PC-3 (cell line): ENCODE measurements at regions not wholly inside any gene's neighbourhood (a gene's known extent, or its start where the extent isn't known, plus 50 kb on each side); places are given as distances from the start of the nearest gene placed in this dataset.

Experiments
- ATAC-seq: fragments of 200-7000 bp; cut with Tn5 transposase; 2 replicates; pipeline ENCODE4 v1.9.1; 2020; ENCODE audit warnings: mild to moderate bottlenecking, moderate library complexity
- BruUV-seq: library from RNA; stranded (reverse); fragments of 400-500 nt; replicated peaks from 2 replicates; lab custom pipeline; 2021; lab: Mats Ljungman, UMichigan
- CTCF ChIA-PET: fragments of 300-600 bp; sonication (Branson Sonifier 250); formaldehyde crosslinking; loops from one replicate; lab custom pipeline; 2022; ENCODE audit warnings: antibody characterized with exemption; lab: Charles Lee
- POLR2A ChIA-PET: fragments of 300-600 bp; sonication (Branson Sonifier 250); formaldehyde crosslinking; loops from one replicate; lab custom pipeline; 2022; ENCODE audit warnings: antibody characterized with exemption; ENCODE audit not compliant: unreplicated experiment; lab: Charles Lee
- DNase-seq: peaks from one replicate; pipeline ENCODE4 v3.0.0-alpha.2; 2015
- H2AFZ ChIP-seq: fragments of 300-600 bp; sonication (generic); 2 replicates; pipeline ENCODE4 v1.6.0; 2016; ENCODE audit warnings: antibody characterized with exemption, low read length
- H3F3A ChIP-seq: fragments of 300-600 bp; sonication (generic); one replicate; pipeline ENCODE4 v1.6.0; 2017; ENCODE audit warnings: antibody characterized with exemption, low read length, control low read depth, mild to moderate bottlenecking; ENCODE audit not compliant: unreplicated experiment
- H3K27ac ChIP-seq: fragments of 300-600 bp; sonication (generic); 2 replicates; pipeline ENCODE4 v1.5.1; 2016; ENCODE audit warnings: mild to moderate bottlenecking, low read length
- H3K27me3 ChIP-seq: fragments of 300-600 bp; sonication (generic); 2 replicates; pipeline ENCODE4 v1.6.1; 2016; ENCODE audit warnings: low read length, mixed read lengths
- H3K36me3 ChIP-seq: fragments of 300-600 bp; sonication (generic); 2 replicates; pipeline ENCODE4 v1.6.1; 2016; ENCODE audit warnings: low read depth, mixed run types, low read length, mixed read lengths
- H3K4me1 ChIP-seq: fragments of 300-600 bp; sonication (generic); 2 replicates; pipeline ENCODE4 v1.5.1; 2016; ENCODE audit warnings: low read length; ENCODE audit not compliant: insufficient read depth
- H3K4me2 ChIP-seq: fragments of 300-600 bp; sonication (generic); 2 replicates; pipeline ENCODE4 v1.6.0; 2016; ENCODE audit warnings: low read length
- H3K4me3 ChIP-seq: fragments of 300-600 bp; sonication (generic); 2 replicates; pipeline ENCODE4 v1.5.1; 2016; ENCODE audit warnings: mild to moderate bottlenecking, low read length, mixed read lengths
- H3K79me2 ChIP-seq: fragments of 300-600 bp; sonication (generic); 2 replicates; pipeline ENCODE4 v1.6.1; 2017; ENCODE audit warnings: low read length, mixed read lengths
- H3K9ac ChIP-seq: fragments of 300-600 bp; sonication (generic); 2 replicates; pipeline ENCODE4 v1.6.0; 2016; ENCODE audit warnings: mild to moderate bottlenecking, low read length
- H3K9me2 ChIP-seq: fragments of 300-600 bp; sonication (generic); replicated peaks from 2 replicates; pipeline ENCODE4 v1.6.1; 2016; ENCODE audit warnings: mixed run types, low read length, mixed read lengths
- H3K9me3 ChIP-seq: fragments of 300-600 bp; sonication (generic); 2 replicates; pipeline ENCODE4 v1.6.1; 2016; ENCODE audit warnings: low read length, mixed read lengths
- H4K20me1 ChIP-seq: fragments of 300-600 bp; sonication (generic); 2 replicates; pipeline ENCODE4 v1.6.1; 2016; ENCODE audit warnings: low read length, mixed read lengths
- CTCF ChIP-seq: fragments of 300-600 bp; sonication (generic); conservative IDR thresholded peaks from 2 replicates; pipeline ENCODE4 v1.5.1; 2017; ENCODE audit warnings: antibody characterized with exemption, low read depth, mild to moderate bottlenecking, low read length
- EZH2 ChIP-seq: fragments of 300-600 bp; sonication (generic); IDR thresholded peaks from one replicate; pipeline ENCODE4 v1.6.1; 2017; ENCODE audit warnings: antibody characterized with exemption, mild to moderate bottlenecking, low read length; ENCODE audit not compliant: unreplicated experiment
- EZH2phosphoT487 ChIP-seq: fragments of 300-600 bp; sonication (generic); IDR thresholded peaks from 2 replicates; pipeline ENCODE4 v1.6.1; 2018; ENCODE audit warnings: mild to moderate bottlenecking, antibody characterized with exemption, low read length, borderline replicate concordance
- intact Hi-C: fragments of 100-400 bp; cut with micrococcal nuclease; formaldehyde crosslinking; loops from 2 replicates; pipeline ENCODE4 v1.9.0; 2023

DNA sequence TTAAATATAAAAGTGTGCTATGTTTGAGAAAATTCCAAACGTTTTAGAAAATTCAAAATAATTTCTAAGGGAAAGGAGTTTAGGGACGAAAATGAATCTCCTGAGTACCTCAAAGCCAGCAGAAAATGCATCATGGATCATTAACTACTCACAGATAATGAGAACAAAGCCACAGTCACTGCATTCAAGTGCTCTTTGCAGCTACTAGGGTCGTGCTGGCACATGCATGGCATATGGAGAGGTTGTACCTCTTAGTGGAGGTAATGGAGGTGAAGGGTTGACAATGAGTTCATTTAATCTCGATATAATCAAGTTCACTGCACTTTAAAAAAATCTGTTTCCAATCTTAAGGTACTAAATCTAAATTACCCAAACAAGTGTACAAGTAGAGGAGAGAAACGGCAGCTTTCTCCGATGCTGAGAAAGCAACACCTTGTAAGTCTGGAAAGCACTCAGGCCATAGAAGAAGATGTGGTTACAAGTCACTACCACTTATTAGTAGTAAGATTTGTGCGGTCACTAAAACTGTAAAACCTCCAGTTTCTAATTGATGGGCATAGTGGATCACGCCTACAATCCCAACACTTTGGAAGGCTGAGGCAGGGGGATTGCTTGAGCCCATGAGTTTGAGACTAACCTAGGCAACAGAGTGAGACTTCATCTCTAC, 261.1 kb upstream of the ANO3 start:
- ChIA-PET POLR2A (no interaction called here), CTCF (no interaction called here)
- Histone ChIP-seq H3K9me2 (no peaks in the 10 kb centered on the region), H3K4me1 (no peaks in the 10 kb centered on the region), H3K9ac (no peak overlapping the region), H3K36me3 (no peaks in the 10 kb centered on the region), H3F3A (no peaks in the 10 kb centered on the region), H3K9me3 (no peaks in the 10 kb centered on the region), H3K27ac (no peak overlapping the region), H2AFZ (no peak overlapping the region), H3K27me3 (peaks cover 3% of the 10 kb centered on the region; the same call in 1 of the 2 replicates), H3K79me2 (no peaks in the 10 kb centered on the region), H3K4me2 (no peak overlapping the region), H4K20me1 (no peaks in the 10 kb centered on the region), H3K4me3 (no peak overlapping the region)
- no peak for DNase-seq
- intact Hi-C loops = no loop called here
- ATAC-seq = no peak
- BruUV-seq = no TSS peak
- TF ChIP-seq EZH2phosphoT487 = no peak
- no peak for TF ChIP-seq CTCF
- no peak for TF ChIP-seq EZH2

GRCh38 chr11:26072614-26073153, 259.2 kb upstream of the ANO3 start:
- POLR2A ChIA-PET = no interaction called here
- no TSS peak for BruUV-seq
- CTCF ChIA-PET = no interaction called here

More at GRCh38 chr11:26072614-26073153, 259.2 kb upstream of the ANO3 start:
- no peaks in the 10 kb centered on the region for H3K9me3 ChIP-seq
- H3K9ac ChIP-seq = no peak overlapping the region
- no peak overlapping the region for H2AFZ ChIP-seq
- TF ChIP-seq EZH2phosphoT487 = no peak
- no peak for TF ChIP-seq CTCF
- TF ChIP-seq EZH2 = no peak
- no peak for DNase-seq
- no peak overlapping the region for H3K27ac ChIP-seq
- ATAC-seq = no peak
- no peaks in the 10 kb centered on the region for H3K9me2 ChIP-seq
- H3K36me3 ChIP-seq = no peaks in the 10 kb centered on the region
- H4K20me1 ChIP-seq = no peaks in the 10 kb centered on the region
- intact Hi-C loops = no loop called here
- H3F3A ChIP-seq = no peaks in the 10 kb centered on the region
- H3K79me2 ChIP-seq = no peaks in the 10 kb centered on the region
- H3K27me3 ChIP-seq = peaks cover 3% of the 10 kb centered on the region; the same call in 1 of the 2 replicates
- no peaks in the 10 kb centered on the region for H3K4me1 ChIP-seq
- no peak overlapping the region for H3K4me2 ChIP-seq
- H3K4me3 ChIP-seq = no peak overlapping the region
